ENCODE measurements at regions not wholly inside any gene's neighbourhood (a gene's known extent, or its start where the extent isn't known, plus 50 kb on each side); places are given as distances from the start of the nearest gene placed in this dataset.

- no peak for TF ChIP-seq REST (IDR thresholded peaks at IDR 0.05; ENCODE audit: low read depth)
Measured at GRCh38 chr5:33046091-33046490, 335.0 kb downstream of the NPR3 start.

- TF ChIP-seq TEAD4 (IDR thresholded peaks at IDR 0.05): no peak
- no peak for TF ChIP-seq YY1 (IDR thresholded peaks at IDR 0.05; ENCODE audit: low read depth)
- TF ChIP-seq REST (IDR thresholded peaks at IDR 0.05; ENCODE audit: low read depth): no peak
- TF ChIP-seq EGR1 (IDR thresholded peaks at IDR 0.05): no peak
- TF ChIP-seq TAF1 (IDR thresholded peaks at IDR 0.05; ENCODE audit: low read depth): no peak
- TF ChIP-seq RAD21 (IDR thresholded peaks at IDR 0.05; ENCODE audit: low read depth): no peak
- TF ChIP-seq CREB1 (IDR thresholded peaks at IDR 0.05; ENCODE audit: low read depth): no peak
- no peak for TF ChIP-seq CEBPB (IDR thresholded peaks at IDR 0.05)
- TF ChIP-seq, protein P1, sequence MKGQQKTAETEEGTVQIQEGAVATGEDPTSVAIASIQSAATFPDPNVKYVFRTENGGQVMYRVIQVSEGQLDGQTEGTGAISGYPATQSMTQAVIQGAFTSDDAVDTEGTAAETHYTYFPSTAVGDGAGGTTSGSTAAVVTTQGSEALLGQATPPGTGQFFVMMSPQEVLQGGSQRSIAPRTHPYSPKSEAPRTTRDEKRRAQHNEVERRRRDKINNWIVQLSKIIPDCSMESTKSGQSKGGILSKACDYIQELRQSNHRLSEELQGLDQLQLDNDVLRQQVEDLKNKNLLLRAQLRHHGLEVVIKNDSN (IDR thresholded peaks at IDR 0.05): no peak
- TF ChIP-seq TCF12 (IDR thresholded peaks at IDR 0.05; ENCODE audit: low read depth): no peak
- no peak for TF ChIP-seq NFIC (IDR thresholded peaks at IDR 0.05)
- TF ChIP-seq ZBTB7A (IDR thresholded peaks at IDR 0.05; ENCODE audit: low read depth): no peak
- no peak for TF ChIP-seq FOXM1 (IDR thresholded peaks at IDR 0.05; ENCODE audit: borderline replicate concordance, low read depth)
- TF ChIP-seq EP300 (IDR thresholded peaks at IDR 0.05; ENCODE audit: borderline replicate concordance): no peak
- no peak for TF ChIP-seq MAX (IDR thresholded peaks at IDR 0.05)
Measured at GRCh38 chr5:33048315-33048714, 337.2 kb downstream of the NPR3 start.

DNA sequence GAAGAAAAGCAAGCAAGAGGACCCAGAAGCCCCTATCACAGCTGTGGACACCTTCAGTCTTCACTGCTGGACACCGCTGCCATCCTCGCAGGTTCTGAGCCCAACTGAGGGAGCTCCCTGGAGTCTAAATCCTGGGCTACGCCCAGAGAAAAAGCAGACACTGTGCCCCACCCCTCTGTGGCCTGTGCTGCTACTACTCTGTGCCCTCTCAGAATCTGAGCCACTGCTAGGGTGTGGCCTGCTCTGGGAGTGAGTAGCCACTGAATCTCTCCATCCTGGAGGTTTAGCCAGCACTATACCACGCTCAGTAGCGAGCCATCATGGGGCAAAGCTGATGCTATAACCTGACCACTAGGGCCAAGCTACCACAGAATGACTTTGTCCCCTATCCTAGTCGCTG, 338.2 kb downstream of the NPR3 start:
- TF ChIP-seq TCF12 (IDR thresholded peaks at IDR 0.05; ENCODE audit: low read depth) (no peak), REST (IDR thresholded peaks at IDR 0.05; ENCODE audit: low read depth) (no peak), ZBTB7A (IDR thresholded peaks at IDR 0.05; ENCODE audit: low read depth) (no peak), TEAD4 (IDR thresholded peaks at IDR 0.05) (no peak), RAD21 (IDR thresholded peaks at IDR 0.05; ENCODE audit: low read depth) (no peak), EGR1 (IDR thresholded peaks at IDR 0.05) (no peak), NFIC (IDR thresholded peaks at IDR 0.05) (no peak)

- TF ChIP-seq YY1 (IDR thresholded peaks at IDR 0.05; ENCODE audit: low read depth): no peak
Measured at GRCh38 chr5:33049842-33050241, 338.7 kb downstream of the NPR3 start.

- no peak for TF ChIP-seq YY1 (IDR thresholded peaks at IDR 0.05; ENCODE audit: low read depth)
- no peak for TF ChIP-seq REST (IDR thresholded peaks at IDR 0.05; ENCODE audit: low read depth)
- no peak for TF ChIP-seq MAX (IDR thresholded peaks at IDR 0.05)
- no peak for TF ChIP-seq RAD21 (IDR thresholded peaks at IDR 0.05; ENCODE audit: low read depth)
Measured at GRCh38 chr5:33059081-33059480, 348.0 kb downstream of the NPR3 start.
